Body of pancreas (tissue), 4 donors: ENCODE measurements at regions not wholly inside any gene's neighbourhood (a gene's known extent, or its start where the extent isn't known, plus 50 kb on each side); places are given as distances from the start of the nearest gene placed in this dataset.

Experiments used
- ATAC-seq: fragments of 150-250 bp; one replicate; pipeline ENCODE4 v1.9.1; 2016
- DNase-seq, 4 donors: peaks; one replicate each; pipeline ENCODE4 v3.0.0-alpha.2; 2019
- H3K27ac ChIP-seq, 4 donors: fragments of 200-600 bp; sonication (generic); 1 replicate in 3 of 4; 2 replicates in 1 of 4; pipeline versions ENCODE4 v1.5.1 to v1.6.1; 2016 to 2019; ENCODE audit warnings: mild to moderate bottlenecking in 1 of 4, mixed read lengths in 1 of 4, moderate library complexity in 1 of 4
- H3K27me3 ChIP-seq, 2 donors: fragments of 200-600 bp; sonication (generic); one replicate each; pipeline ENCODE4 v1.6.0; 2016; ENCODE audit warnings: mild to moderate bottlenecking in 1 of 2
- H3K36me3 ChIP-seq, 2 donors: fragments of 200-600 bp; sonication (generic); replicated peaks in 1 of 2; 2 replicates each; pipeline ENCODE4 v1.5.1; 2016; ENCODE audit warnings: low read depth in 2 of 2; ENCODE audit not compliant: insufficient read depth in 1 of 2
- H3K4me1 ChIP-seq: fragments of 200-600 bp; sonication (generic); one replicate; pipeline ENCODE4 v1.6.0; 2016
- H3K4me3 ChIP-seq, 2 donors: fragments of 200-600 bp; sonication (generic); 1 replicate in 1 of 2; 2 replicates in 1 of 2; pipeline ENCODE4 v1.5.1; 2016 to 2019
- H3K9me3 ChIP-seq, 3 donors: fragments of 200-600 bp; sonication (generic); 1 replicate in 2 of 3; 2 replicates in 1 of 3; pipeline ENCODE4 v1.5.1; 2016
- POLR2A ChIP-seq, 3 donors: fragments of 450-650 bp; IDR thresholded peaks; one replicate each; pipeline ENCODE4 v1.6.1; 2016; ENCODE audit warnings: antibody characterized with exemption in 3 of 3, mild to moderate bottlenecking in 2 of 3
- WGBS, 2 donors: methylation state at CpG; one replicate each; pipeline ENCODE4 v1.1.5; 2017; 5-methylcytosine and 5-hydroxymethylcytosine counted together
- intact Hi-C: fragments of 100-400 bp; cut with DNase I; formaldehyde crosslinking; loops from one replicate; pipeline ENCODE4 v1.15.1; 2023
- TF ChIP-seq, protein P1 (sequence below), 7 experiments: fragments of 450-650 bp in 4 of 7; fragments of 200-600 bp in 3 of 7; sonication (generic) in 3 of 7; IDR thresholded peaks; one replicate each; pipeline ENCODE4 v1.5.1; 2016 to 2019; ENCODE audit warnings: antibody characterized with exemption in 7 of 7

DNA sequence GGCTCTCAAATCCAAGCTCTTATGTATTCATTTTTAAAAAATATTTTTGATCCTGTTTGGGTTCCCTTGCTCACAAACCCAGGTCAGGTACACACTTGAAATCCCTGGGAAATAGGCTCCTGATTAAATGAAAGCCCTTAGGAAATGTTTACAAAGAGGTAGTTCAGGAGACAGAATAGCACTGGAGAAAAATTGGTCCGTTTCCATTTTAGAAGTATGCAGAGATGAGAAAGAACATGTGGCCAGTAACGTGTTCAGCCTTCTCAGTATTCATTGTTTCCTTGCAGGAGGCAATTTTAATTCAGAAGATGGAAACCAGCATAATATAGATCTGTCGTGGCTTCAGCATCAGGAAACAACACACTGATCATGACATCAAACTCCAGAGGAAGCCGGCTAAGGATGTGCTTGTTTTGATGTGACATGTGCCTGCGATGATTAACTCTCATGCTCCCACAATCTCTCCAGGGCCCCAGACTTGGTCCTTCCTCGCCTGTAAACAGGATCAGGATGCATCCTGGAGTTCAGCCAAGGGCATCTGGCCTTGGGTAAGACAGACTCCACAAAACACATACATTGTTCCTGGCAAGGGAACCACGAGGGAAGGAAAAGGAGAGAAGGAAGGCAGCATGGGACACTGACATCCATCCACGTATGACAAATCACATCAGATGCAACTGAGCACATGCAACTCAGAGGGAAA lies 350.5 kb upstream of the THBS1 start:
- Histone ChIP-seq H3K27me3 (no peaks in the 10 kb centered on the region), H3K4me3 (no peak overlapping the region), H3K36me3 (no peaks in the 10 kb centered on the region), H3K9me3 (no peaks in the 10 kb centered on the region), H3K27ac (no peak overlapping the region), H3K4me1 (peaks cover 29% of the 10 kb centered on the region)
- intact Hi-C loops, result no loop called here
- DNase-seq (peak in 2 of 4 donors; percentile 11 to 31), ATAC-seq (no peak)
- WGBS, 2 donors, result 61 to 68% methylated on average over 8 of the region's 8 CpGs
- TF ChIP-seq, protein P1, sequence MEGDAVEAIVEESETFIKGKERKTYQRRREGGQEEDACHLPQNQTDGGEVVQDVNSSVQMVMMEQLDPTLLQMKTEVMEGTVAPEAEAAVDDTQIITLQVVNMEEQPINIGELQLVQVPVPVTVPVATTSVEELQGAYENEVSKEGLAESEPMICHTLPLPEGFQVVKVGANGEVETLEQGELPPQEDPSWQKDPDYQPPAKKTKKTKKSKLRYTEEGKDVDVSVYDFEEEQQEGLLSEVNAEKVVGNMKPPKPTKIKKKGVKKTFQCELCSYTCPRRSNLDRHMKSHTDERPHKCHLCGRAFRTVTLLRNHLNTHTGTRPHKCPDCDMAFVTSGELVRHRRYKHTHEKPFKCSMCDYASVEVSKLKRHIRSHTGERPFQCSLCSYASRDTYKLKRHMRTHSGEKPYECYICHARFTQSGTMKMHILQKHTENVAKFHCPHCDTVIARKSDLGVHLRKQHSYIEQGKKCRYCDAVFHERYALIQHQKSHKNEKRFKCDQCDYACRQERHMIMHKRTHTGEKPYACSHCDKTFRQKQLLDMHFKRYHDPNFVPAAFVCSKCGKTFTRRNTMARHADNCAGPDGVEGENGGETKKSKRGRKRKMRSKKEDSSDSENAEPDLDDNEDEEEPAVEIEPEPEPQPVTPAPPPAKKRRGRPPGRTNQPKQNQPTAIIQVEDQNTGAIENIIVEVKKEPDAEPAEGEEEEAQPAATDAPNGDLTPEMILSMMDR (IDR thresholded peaks at IDR 0.05), result no peak
- no peak for TF ChIP-seq POLR2A (IDR thresholded peaks at IDR 0.05)

DNA sequence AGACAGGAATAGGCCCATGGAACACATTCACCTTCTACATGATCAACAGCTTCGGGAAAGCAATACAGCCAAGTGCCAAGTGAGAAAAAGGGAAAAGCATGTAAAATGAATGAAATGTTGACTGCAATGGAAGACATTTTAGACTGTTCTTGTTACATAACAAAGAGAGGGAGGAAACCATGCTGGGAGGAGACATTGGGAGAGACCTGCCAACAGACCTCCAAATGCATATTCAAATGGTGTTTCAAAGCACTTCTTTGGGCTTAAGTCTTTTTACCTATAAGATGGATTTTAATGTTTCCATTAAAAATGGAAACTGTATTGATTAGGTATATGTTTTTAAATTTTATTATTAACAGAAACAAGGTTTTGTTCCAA lies 350.0 kb upstream of the THBS1 start:
- H3K27me3 ChIP-seq, result no peaks in the 10 kb centered on the region
- WGBS, 2 donors, result 95 to 96% methylated on average over 1 of the region's 1 CpG

GRCh38 chr15:39232512-39232911 lies 348.4 kb upstream of the THBS1 start:
- no peaks in the 10 kb centered on the region for H3K9me3 ChIP-seq
- H3K36me3 ChIP-seq, result no peaks in the 10 kb centered on the region
- H3K27me3 ChIP-seq, result no peaks in the 10 kb centered on the region
- intact Hi-C loops, result no loop called here
- H3K27ac ChIP-seq, result no peak overlapping the region
- ATAC-seq, result no peak
- H3K4me1 ChIP-seq, result peaks cover 12% of the 10 kb centered on the region
- 90 to 91% methylated on average over 4 of the region's 4 CpGs for WGBS, 2 donors
- H3K4me3 ChIP-seq, result no peak overlapping the region
- no peak for TF ChIP-seq POLR2A (IDR thresholded peaks at IDR 0.05)
- TF ChIP-seq, protein P1 (IDR thresholded peaks at IDR 0.05), result no peak
- no peak for DNase-seq

More for the DNA sequence above, 350.0 kb upstream of the THBS1 start:
- Histone ChIP-seq H3K27ac (no peak overlapping the region), H3K36me3 (no peaks in the 10 kb centered on the region), H3K4me3 (no peak overlapping the region), H3K9me3 (no peaks in the 10 kb centered on the region), H3K4me1 (peaks cover 24% of the 10 kb centered on the region)
- DNase-seq (no peak), ATAC-seq (no peak)
- TF ChIP-seq, protein P1 (IDR thresholded peaks at IDR 0.05), result no peak
- TF ChIP-seq POLR2A (IDR thresholded peaks at IDR 0.05), result no peak
- intact Hi-C loops, result no loop called here

GRCh38 chr15:39235084-39235795 lies 345.6 kb upstream of the THBS1 start:
- 81 to 84% methylated on average over 5 of the region's 5 CpGs for WGBS, 2 donors
- Histone ChIP-seq H3K27me3 (no peaks in the 10 kb centered on the region), H3K4me1 (peaks cover 7% of the 10 kb centered on the region), H3K4me3 (no peak overlapping the region), H3K9me3 (no peaks in the 10 kb centered on the region), H3K27ac (no peak overlapping the region), H3K36me3 (no peaks in the 10 kb centered on the region)
- intact Hi-C loops, result no loop called here
- DNase-seq (no peak), ATAC-seq (no peak)
- TF ChIP-seq, protein P1 (IDR thresholded peaks at IDR 0.05), result no peak
- TF ChIP-seq POLR2A (IDR thresholded peaks at IDR 0.05), result no peak
